ENCODE measurements at regions not wholly inside any gene's neighbourhood (a gene's known extent, or its start where the extent isn't known, plus 50 kb on each side); places are given as distances from the start of the nearest gene placed in this dataset.
A peak's percentile ranks its signal among the peaks of the same experiment; 100 is the strongest.

- in situ Hi-C loops (cut with MboI; ENCODE audit: low pct_ligation_motif_present in 1 of 4, low pct_unique_long_range_greater_than_20kb in 1 of 4, low sequenced_read_pairs in 3 of 4): no loop called here
- H3K9me3 ChIP-seq: no peaks in the 10 kb centered on the region
- peak; percentile 66 for DNase-seq
- no peaks in the 10 kb centered on the region for H3K27me3 ChIP-seq
- intact Hi-C loops (cut with DNase I; ENCODE audit: low total_unique reads): no loop called here
- peaks cover 5 to 21% (median 8%) of the 10 kb centered on the region in 4 donors for H3K4me1 ChIP-seq
- no peak overlapping the region for H3K4me3 ChIP-seq
- H3K27ac ChIP-seq: peak overlapping the region; percentile 0 to 24 (median 7)
- WGBS, 2 donors (ENCODE audit: low coverage in 1 of 2): 11 to 26% methylated on average over 7 of the region's 7 CpGs
- no peaks in the 10 kb centered on the region for H3K36me3 ChIP-seq
- TF ChIP-seq EP300 (IDR thresholded peaks at IDR 0.05; ENCODE audit: low read depth) (no peak), POLR2A (IDR thresholded peaks at IDR 0.05) (no peak)
Measured at GRCh38 chr5:125575891-125576505, 829.6 kb upstream of the ZNF608 start.

GRCh38 chr5:125576822-125577221 is 830.4 kb upstream of the ZNF608 start:
- TF ChIP-seq CTCF (IDR thresholded peaks at IDR 0.05) (no peak), POLR2A (IDR thresholded peaks at IDR 0.05) (no peak), EP300 (IDR thresholded peaks at IDR 0.05; ENCODE audit: low read depth) (no peak), POLR2AphosphoS5 (IDR thresholded peaks at IDR 0.05) (no peak)
- H3K9me3 ChIP-seq: no peaks in the 10 kb centered on the region
- H3K4me3 ChIP-seq: no peak overlapping the region
- H3K4me1 ChIP-seq: peaks cover 5 to 23% (median 11%) of the 10 kb centered on the region in 4 donors
- no peaks in the 10 kb centered on the region for H3K36me3 ChIP-seq
- no peaks in the 10 kb centered on the region for H3K27me3 ChIP-seq
- no peak for DNase-seq
- intact Hi-C loops (cut with DNase I; ENCODE audit: low total_unique reads) (no loop called here), in situ Hi-C loops (cut with MboI; ENCODE audit: low pct_ligation_motif_present in 1 of 4, low pct_unique_long_range_greater_than_20kb in 1 of 4, low sequenced_read_pairs in 3 of 4) (no loop called here)
- no peak overlapping the region for H3K27ac ChIP-seq
- WGBS, 2 donors (ENCODE audit: low coverage in 1 of 2): 53 to 72% methylated on average over 3 of the region's 3 CpGs

- WGBS, 2 donors (ENCODE audit: low coverage in 1 of 2): 24 to 100% methylated on average over 1 of the region's 1 CpG
- Histone ChIP-seq H3K4me3 (no peak overlapping the region), H3K36me3 (no peaks in the 10 kb centered on the region), H3K27ac (no peak overlapping the region), H3K4me1 (peaks cover 8 to 32% (median 14%) of the 10 kb centered on the region in 4 donors), H3K27me3 (no peaks in the 10 kb centered on the region), H3K9me3 (no peaks in the 10 kb centered on the region)
- TF ChIP-seq POLR2AphosphoS5 (IDR thresholded peaks at IDR 0.05) (no peak), EP300 (IDR thresholded peaks at IDR 0.05; ENCODE audit: low read depth) (no peak), POLR2A (IDR thresholded peaks at IDR 0.05) (no peak)
- no peak for DNase-seq
- intact Hi-C loops (cut with DNase I; ENCODE audit: low total_unique reads): no loop called here
- in situ Hi-C loops (cut with MboI; ENCODE audit: low pct_ligation_motif_present in 1 of 4, low pct_unique_long_range_greater_than_20kb in 1 of 4, low sequenced_read_pairs in 3 of 4): no loop called here
Measured at GRCh38 chr5:125578551-125578950, 832.1 kb upstream of the ZNF608 start.

- H3K27ac ChIP-seq: no peak overlapping the region
Measured at GRCh38 chr5:125579182-125579581, 832.7 kb upstream of the ZNF608 start.

GRCh38 chr5:125581311-125581710 is 834.9 kb upstream of the ZNF608 start:
- Histone ChIP-seq H3K9me3 (no peaks in the 10 kb centered on the region), H3K4me3 (no peak overlapping the region), H3K27me3 (no peaks in the 10 kb centered on the region), H3K27ac (no peak overlapping the region), H3K4me1 (peaks cover 0 to 19% (median 8%) of the 10 kb centered on the region in 4 donors), H3K36me3 (no peaks in the 10 kb centered on the region)
- in situ Hi-C loops (cut with MboI; ENCODE audit: low pct_ligation_motif_present in 1 of 4, low pct_unique_long_range_greater_than_20kb in 1 of 4, low sequenced_read_pairs in 3 of 4) (no loop called here), intact Hi-C loops (cut with DNase I; ENCODE audit: low total_unique reads) (no loop called here)
- no peak for DNase-seq
- TF ChIP-seq POLR2AphosphoS5 (IDR thresholded peaks at IDR 0.05): no peak
- TF ChIP-seq CTCF (IDR thresholded peaks at IDR 0.05): no peak
- TF ChIP-seq EP300 (IDR thresholded peaks at IDR 0.05; ENCODE audit: low read depth): no peak
- no peak for TF ChIP-seq POLR2A (IDR thresholded peaks at IDR 0.05)

More at GRCh38 chr5:125579182-125579581, 832.7 kb upstream of the ZNF608 start:
- Histone ChIP-seq H3K9me3 (no peaks in the 10 kb centered on the region), H3K4me3 (no peak overlapping the region), H3K4me1 (peaks cover 8 to 34% (median 15%) of the 10 kb centered on the region in 4 donors), H3K27me3 (no peaks in the 10 kb centered on the region), H3K36me3 (no peaks in the 10 kb centered on the region)
- intact Hi-C loops (cut with DNase I; ENCODE audit: low total_unique reads) (no loop called here), in situ Hi-C loops (cut with MboI; ENCODE audit: low pct_ligation_motif_present in 1 of 4, low pct_unique_long_range_greater_than_20kb in 1 of 4, low sequenced_read_pairs in 3 of 4) (no loop called here)
- 71 to 76% methylated on average over 5 of the region's 5 CpGs for whole genome bisulfite sequencing, 2 donors (ENCODE audit: low coverage in 1 of 2)
- DNase-seq: no peak
- TF ChIP-seq EP300 (IDR thresholded peaks at IDR 0.05; ENCODE audit: low read depth) (no peak), POLR2A (IDR thresholded peaks at IDR 0.05) (no peak), POLR2AphosphoS5 (IDR thresholded peaks at IDR 0.05) (no peak), CTCF (IDR thresholded peaks at IDR 0.05) (no peak)
